Glomerular visceral epithelial cell (primary cell): ENCODE measurements at regions not wholly inside any gene's neighbourhood (a gene's known extent, or its start where the extent isn't known, plus 50 kb on each side); places are given as distances from the start of the nearest gene placed in this dataset.

Experiments used
- DNase-seq: peaks from one replicate; pipeline ENCODE4 v3.0.0-alpha.2; 2016; ENCODE audit errors: extremely low spot score

DNA sequence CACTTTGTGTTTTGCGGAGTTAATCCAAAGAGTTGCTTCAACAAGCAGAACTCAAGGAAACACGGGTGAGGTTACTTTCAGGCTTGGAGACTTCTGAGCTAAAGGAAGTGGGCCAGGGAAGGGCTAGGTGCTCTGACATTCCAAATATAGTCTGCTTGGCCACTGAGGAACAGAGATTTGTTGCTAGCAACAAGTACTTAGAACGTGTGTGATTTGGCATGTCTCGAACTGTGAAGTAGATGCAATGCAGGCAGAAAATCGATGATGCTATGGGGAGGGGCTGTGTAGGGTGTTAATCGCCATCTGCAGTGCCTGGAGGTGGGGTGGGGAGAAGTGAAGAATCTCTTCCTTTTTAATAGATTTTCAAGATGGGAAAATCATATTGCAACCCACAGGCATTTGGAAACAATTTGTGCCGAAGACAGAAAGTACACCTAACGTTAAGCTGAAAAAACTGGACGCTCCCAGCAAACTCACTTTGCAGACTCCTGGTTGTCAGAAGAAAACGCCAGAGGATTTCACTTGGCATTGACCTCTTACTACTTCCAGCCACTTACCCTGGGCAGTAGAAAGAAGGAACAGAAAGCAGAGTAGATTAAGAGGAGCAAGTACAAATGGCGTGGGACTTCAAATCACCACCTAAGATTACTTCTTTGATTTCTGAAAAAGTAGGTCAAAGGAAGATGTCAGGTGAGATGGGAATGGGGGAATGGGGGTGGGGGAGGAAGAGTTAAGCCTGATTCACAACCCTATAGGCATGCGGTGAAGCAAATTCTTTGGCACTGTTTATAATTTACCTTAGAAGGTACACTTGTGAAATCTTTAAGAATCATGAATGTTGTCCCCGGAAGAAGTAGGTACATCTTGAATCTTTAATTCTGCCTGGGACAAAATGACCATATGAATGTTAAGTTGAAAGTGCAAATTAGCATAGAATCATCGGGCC, 314.1 kb downstream of the CD83 start:
- no peak for DNase-seq

DNA sequence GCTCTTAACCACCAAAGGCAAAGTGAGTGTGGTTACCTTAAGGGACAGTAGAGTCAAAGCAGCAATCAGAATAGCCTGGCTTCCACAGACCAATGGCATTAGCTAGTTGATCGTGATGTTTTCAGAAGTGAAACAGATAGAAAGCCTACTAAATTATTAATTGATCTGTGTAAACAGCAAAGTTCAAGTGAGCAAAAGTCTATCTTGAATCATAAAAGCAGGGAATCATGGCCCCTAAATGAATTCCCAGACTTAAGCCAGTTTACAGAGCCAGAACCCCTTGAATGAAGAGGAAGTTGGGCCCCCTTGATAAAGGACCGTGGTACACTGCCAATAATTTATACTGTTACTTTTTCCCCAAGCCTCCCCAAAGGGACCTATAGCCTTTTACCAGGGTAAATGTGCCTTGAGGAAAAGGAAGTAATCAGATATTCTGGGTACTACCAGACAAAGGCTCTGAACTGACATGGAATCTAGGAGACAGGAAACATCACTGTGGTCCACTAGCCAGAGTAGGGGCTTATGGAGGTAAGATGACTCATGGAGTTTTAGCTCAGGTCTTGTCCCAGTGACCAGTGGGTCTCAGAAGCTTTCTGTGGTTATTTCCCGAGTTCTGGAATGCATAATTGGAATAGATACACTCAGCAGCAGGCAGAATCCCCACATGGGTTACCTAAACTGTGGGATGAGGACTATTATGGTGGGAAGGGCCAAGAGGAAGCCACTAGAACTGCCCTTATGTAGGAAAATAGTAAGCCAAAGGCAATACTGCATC, 317.5 kb downstream of the CD83 start:
- peak; percentile 76 for DNase-seq

DNA sequence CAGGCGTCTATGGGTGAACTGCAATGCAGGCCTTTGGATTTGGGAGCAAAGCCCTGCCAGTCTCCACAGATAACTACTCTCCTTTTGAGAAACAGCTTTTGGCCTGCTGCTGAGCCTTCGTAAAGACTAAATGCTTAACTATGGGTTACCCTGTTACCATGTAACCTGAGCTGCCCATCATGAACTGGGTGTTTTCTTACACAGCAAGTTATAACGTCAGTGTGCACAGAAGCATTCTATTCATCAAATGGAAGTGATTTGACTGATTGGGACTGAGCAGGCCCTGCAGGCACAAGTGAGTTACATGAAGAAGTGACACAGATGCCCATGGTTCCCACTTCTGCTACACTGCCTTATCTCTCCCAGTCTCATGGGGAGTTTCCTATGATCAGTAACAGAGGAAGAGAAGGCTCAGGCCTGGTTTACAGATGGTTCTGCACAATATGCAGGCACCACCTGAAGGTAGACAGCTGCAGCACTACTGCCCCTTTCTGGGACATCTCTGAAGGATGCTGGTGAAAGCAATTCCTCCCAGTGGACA, 319.1 kb downstream of the CD83 start:
- DNase-seq, result no peak

DNA sequence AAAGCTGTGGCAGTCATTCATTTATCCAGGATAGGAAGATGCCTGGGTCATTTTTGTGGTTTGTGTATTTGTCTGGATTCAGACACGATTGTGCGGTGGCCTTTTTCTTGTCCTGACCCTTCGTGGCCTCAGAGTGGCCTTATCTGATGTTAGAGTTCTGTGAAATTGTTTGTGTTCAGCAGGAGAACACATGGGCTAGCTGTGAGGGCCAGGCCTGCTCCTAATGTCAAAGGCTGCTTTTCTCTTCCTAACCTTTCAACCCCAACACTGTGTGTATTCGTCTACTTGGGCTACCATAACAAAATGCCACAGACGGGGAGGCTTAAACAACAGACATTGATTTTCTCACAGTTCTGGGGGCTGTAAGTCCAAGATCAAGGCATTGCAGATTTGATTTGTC, 321.8 kb downstream of the CD83 start:
- DNase-seq, result no peak

DNA sequence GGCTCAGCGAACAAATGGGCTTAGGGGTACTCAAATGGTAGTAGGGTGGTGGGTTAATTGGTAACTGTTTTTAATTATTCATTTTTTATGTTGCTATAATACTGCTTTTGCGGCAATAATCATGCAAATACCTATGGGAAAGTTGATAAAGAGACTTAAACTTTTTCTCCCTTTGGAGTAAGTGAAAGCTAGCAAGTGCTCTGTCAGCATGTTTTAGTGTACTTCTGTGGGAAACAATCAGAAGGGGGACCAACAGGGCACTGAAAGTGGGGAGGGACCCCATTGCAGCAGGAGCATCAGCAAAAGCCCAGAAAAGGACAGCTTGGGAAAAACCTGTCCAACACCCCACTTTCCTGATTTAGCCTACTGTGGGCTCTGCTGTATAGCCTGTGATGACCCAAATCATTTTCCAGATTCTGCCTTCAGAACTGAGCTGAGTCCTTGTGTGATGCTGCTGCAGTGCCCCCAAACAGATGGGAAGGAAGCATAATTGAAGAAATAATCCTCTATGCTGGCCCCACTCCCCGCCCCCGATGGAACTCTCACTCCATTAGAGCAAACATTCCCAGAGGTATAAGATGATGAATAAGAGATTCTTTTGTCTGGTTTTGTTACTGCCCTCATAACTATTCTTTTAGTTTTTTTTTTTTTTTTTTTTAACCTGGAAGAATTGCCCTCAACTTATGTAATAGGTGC, 322.8 kb downstream of the CD83 start:
- no peak for DNase-seq

DNA sequence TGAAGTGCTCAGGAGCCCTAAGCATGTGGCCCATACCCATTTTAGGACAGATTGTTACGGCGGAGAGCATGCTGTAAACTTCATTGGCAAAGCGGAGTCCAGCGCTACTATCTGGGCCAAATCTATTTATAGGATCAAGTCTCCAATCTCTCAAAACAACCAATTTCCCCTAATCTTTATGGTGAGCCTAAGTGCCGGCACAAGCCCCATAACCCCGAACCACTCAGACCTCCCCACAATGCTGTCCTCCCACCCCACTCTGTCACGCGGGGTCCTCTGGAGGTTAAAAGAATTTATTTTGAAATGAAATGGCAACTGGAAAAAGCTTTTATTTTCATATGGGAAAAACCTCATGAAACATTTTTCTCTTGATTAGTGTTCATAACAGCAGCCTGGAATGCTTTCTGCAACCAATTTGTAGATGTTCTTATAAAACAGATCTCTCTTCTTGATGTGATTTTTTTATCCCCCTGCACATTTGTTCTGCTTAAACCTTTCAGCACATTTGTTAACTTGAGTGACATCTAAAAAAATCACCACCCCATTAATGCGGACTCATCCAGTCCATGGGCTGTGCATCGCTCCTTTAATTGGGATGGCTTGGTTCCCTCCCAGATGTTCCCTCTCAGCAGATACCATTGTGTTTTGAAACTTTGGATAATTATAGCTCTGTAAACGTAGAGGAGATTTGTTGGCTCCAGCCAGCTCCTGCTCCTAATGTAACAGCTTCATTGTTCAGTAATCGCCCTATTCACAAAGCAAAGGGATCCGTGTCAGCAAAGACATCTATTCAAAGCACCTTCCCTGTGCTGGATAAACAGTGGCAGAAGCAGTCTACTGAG, 323.6 kb downstream of the CD83 start:
- no peak for DNase-seq

DNA sequence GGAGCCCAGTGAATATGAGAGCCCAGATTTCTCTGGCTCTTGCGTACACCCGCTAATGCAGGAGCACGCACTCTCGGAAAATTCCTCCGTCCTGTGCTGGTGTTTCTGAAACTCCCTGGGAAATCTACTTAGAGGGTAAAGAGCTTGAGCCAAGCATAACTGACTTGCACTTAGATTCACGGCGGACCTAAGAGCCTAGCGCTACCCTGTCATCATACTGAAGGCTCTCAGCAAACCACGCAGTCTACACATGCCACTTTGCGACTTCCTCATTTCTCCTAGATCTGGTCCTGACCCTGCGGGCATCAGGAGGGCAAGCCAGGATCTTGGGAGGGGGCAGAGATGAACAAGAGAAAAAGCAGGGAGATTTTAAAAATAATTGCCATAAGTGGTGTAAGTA, 324.7 kb downstream of the CD83 start:
- DNase-seq, result no peak

DNA sequence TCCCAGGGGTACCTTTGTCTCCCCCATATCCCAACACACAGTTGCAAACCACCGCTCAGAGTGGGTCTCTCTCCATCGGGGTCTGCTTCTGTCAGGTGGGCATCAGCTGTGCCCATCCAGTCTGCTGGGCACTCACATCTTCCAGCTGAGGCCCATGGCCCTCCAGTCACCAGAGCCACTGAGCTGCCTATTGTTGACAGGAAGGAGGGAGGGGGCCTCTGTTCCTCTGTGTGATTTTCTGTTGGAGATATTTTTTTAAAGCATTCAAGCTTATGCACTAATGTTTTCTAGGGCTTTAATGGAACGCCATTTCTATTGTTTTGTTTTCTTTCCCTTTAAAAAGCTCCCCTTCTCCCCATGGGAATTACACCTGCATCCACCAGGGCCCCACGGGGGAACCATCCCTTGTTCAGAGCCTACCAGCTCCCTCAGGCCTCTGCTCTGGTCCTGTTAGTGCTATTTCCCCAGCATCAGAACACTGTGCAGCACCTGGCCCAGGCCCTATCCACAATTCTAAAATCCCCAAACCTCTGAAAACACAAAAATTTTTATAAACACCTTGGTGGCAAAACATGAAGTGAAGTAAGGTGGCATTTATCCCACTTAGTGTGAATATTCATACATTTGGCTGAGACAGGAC, 326.2 kb downstream of the CD83 start:
- no peak for DNase-seq

DNA sequence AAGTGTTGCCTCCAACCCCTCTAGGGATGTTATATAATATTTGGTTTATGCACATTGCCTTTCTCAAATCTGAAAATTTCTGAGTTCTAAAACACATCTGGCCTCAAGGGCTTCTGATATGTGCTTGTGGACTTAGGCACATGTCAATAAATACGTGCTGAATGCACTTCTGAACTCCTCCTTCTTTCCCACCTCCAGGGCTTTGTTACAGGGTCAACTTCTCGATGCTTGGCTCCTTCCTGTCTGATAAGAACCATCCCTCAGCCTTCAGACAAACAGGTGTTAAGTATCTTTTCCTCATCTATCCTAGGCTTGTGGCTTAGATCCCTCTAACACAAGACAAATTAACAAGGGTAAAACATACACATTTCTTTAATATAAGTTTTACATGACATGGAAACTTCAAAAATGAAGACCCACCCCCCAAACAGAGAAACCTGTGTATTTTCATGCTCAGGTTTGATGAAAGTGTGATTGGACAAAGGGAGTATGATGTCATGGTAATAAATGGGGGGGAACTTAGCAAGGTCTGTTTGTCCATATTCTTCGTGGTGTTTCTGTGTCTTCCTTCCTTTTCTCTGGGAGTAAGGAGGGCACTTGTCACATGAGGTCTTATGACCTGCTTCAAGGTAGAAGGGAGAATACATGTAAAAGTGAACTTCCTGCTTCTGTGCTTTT, 326.9 kb downstream of the CD83 start:
- DNase-seq, result no peak

DNA sequence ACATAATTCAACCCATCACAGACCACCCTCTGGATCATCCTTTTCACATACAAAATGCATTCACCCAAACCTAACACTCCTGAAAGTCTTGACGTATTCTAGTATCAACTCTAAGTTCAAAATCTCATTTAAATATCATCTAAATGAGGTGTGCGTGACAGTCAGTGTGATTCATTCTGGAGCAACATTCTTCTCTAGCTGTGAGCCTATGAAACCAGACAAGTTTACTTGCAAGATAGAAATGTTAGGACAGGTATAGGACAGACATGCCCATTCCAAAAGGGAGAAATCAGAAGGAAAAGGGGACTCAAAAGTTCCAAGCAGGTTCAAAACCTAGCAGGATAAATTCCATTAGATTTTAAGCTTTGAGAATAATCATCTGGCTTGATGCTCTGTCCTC, 329.7 kb downstream of the CD83 start:
- DNase-seq, result no peak

DNA sequence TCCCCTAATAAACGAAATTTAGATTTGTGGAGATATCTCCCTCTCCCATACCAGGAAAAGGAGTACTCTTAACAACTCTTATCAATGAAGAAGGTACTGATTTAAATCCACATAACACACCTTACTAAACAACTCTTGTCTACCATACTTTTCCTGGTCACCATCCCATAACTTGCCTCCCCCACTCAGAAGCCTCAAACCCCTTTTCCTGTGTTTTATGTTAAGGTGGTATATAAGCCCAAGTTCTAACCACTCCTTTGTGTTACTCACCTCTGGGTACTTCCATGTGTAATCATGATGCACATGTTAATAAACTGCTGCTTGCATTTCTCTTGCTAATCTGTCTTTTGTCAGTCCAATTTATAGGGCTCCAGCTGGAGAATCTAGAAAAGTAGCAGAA, 330.7 kb downstream of the CD83 start:
- no peak for DNase-seq

DNA sequence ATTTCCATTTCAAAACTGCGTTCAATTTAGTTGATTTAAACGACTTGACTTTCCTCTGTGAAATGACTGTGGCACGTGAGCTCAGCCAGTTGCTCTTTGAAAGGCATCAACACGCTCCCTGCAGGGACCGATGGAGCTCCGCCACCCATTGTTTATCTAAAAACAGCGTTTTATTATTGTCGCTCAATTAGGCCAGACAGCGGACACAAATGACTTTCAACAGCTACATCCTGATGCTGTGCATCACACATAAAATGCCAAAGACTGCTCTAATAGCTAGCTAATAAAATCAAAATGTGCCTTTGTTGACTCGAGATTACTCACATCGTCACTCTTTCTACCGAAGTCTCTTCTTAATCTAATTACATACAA, 332.5 kb downstream of the CD83 start:
- DNase-seq, result no peak

DNA sequence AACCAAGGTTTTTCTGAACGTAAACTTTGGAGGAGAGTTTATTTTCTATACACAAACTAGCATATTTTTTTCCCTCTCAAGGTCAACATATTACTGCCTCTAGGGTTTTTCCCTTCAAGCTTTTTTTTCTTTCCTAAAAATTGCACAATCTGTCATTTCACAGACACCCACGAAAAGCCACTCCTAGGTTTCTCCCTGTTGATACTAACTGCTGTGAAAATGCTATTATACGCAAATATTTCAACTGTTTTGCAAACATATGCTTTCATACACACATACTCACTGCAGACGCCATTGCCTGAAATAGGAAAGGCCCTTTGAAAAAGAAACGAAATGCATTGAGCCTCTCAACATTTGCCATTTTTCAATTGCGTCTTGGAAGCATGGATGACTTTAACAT, 333.0 kb downstream of the CD83 start:
- DNase-seq, result no peak

DNA sequence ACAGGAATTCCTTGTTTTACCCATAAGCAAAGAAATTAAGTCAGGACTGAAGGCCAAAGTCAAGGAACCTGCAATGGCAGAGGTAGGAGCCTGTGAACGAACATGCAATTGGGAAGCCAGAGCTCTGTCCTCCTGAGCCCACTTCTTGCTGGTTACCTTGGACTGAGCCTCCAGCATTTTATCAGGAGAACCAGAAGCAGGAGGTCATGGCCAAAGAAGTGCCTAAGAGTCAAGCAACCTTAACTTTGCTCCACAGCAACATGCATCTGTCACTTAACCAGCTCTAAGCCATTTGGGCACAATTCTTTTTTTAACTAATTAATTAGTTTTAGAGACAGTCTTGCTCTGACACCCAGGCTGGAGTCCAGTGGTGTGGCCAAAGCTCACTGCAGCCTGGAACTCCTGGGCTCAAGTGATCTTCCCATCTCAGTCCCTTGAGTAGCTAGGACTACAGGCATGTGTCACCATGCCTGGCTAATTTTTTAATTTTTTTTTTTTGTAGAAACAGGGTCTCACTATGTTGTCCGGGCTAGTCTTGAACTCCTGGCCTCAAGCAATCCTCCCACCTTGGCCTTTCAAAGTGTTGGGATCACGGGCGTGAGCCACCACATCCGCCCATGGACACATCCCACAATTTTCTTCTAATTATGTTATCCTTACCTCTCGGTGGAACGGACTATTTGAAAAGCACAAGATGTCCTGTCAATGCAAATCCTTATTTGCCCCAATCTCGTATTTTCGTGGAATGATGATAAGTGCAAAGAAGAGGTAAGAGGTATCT, 334.2 kb downstream of the CD83 start:
- no peak for DNase-seq

DNA sequence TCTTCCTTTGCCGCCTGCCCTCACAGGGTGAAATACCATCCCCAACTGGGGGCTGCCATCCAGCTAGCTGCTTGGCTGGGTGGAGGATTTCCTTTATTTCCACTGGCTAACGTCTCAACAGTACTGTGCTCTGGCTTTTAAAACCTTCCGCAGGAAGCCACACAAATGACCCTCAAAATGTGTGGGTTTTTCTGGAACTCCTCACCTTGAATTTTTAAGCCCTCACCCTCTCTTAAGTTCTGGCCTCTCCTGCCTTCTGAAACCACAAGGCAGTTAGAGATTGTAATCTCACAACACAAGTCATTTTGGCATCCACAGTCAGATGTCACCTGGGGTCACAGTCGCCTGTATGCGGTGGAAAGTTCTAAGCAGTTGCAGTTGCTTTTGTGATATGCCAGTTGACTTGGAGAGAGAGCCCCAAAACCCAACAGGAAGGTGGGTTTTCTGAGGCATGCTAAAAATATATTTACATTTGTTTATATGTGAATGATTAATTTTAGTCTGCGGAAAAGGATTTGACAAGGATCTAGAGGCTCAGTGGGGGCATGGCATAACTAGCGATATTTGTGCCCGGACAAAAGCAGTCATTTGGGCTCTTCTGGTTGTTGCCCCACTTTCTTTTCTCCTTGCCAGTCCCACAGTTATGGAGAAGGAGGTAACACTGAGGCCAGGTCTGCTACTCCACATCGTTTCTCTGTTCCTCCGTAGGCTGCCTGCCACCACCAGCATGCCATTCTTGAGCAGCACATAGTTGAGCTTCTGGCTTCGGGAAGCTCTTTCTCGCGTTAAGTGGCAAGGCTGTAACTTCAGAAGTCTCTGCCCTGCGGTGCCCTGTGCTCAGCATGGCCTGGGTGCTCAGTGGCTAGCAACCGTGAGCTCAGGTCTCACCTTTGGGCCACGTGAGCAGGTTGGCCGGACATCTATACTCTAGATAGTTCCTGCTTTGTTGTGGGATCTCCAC, 335.3 kb downstream of the CD83 start:
- DNase-seq, result no peak

DNA sequence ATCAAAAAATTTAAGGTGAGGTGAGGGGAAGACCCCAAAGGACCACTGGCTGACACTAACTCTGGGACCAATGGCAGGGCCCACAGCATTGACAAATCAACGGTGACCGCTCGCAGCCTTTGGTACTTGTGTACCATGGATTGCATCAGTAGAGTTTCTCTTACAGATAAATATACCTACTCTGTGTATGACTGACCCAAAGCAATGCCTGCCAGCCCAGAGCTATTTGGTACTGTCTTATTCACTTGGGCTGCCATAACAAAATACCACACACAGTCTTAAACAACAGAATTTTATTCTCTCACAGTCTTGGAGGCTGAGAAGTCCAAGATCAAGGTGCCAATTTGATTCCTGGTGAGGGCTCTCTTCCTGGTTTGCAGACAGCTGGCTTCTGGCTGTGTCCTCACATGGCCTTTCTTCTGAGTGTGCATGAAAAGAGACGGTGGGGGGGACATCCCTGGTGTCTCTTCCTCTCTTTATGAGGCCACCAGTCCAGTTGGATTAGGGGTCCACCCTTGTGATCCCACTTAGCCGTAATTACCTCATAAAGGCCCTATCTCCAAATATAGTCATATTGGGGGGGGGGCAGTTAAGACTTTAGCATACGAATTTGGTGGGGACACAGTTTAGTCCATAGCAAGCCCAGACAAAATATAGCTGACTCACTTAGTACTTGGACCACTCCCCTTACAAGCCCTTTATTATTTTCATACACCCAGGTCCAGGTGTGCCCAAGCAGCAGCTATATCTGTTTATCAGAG, 336.3 kb downstream of the CD83 start:
- no peak for DNase-seq

DNA sequence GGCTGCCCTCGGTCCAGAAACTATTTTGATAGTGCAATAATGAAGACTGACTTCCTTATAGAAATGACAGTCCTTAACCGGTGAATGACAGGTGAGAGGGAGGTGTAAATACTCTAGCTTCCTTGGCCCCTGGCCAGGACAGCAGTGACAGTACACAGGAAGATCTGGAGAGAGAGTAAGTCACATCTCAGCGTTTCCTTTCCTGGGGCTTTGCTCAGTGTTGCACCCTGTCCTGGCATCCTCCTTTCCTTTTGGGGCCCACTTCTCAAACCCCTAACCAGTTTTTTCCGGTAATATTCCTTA, 336.9 kb downstream of the CD83 start:
- no peak for DNase-seq

DNA sequence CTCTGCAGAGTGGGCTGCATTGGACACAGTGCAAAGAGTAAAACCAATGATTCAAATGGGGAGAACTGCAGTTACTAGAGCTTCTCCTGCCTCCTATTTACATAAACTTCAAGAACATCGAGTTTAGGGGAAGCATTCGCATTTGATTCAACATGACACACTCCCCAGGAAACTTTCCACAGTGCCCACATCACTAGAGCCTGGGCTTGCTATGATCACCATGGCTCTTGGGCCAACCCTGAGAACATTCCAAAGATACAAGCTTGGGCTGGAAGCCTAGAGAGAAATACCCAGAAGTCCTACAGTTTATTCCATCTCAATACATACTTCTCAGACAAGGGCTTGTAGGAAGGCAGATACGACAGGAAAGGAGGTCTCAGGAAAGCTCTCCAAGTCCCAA, 337.9 kb downstream of the CD83 start:
- DNase-seq, result no peak
